ENCODE measurements at regions not wholly inside any gene's neighbourhood (a gene's known extent, or its start where the extent isn't known, plus 50 kb on each side); places are given as distances from the start of the nearest gene placed in this dataset.
"Not testable (repeated sequence)": the region's sequence is repeated elsewhere in the genome, so short reads cannot be mapped to it uniquely, and the experiment has no call there.

DNA sequence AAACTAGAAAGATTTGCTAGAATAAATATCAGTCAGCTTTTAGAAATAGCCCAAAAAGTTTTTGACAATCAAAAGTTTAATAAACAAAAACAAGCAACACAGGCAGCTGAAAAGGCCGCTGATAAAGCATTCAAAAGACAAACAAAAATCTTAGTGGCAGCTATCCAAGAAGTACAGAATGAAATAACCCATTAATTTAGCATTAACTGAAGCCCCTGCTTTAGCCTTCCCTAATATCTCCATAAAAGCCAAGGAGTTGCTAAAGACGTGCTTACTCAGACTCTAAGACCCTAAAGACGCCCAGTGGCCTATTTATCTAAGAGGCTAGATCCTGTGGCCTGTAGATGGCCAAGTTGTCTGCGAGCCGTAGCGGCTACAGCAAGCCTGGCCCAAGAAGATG lies 123.5 kb upstream of the DEFB108B start:
- H3K4me3 ChIP-seq; DNase-seq; H3K36me3 ChIP-seq; H3K4me1 ChIP-seq; H3K9me3 ChIP-seq (replicated peaks); H3K27me3 ChIP-seq; H3K27ac ChIP-seq: not testable (repeated sequence)

GRCh38 chr11:71710171-71710671 lies 122.8 kb upstream of the DEFB108B start:
- not testable (repeated sequence) for H3K4me3 ChIP-seq; H3K27ac ChIP-seq; H3K36me3 ChIP-seq; H3K27me3 ChIP-seq; H3K9me3 ChIP-seq (replicated peaks); H3K4me1 ChIP-seq
- peak in 1 of 2 experiments; percentile 19 for DNase-seq

DNA sequence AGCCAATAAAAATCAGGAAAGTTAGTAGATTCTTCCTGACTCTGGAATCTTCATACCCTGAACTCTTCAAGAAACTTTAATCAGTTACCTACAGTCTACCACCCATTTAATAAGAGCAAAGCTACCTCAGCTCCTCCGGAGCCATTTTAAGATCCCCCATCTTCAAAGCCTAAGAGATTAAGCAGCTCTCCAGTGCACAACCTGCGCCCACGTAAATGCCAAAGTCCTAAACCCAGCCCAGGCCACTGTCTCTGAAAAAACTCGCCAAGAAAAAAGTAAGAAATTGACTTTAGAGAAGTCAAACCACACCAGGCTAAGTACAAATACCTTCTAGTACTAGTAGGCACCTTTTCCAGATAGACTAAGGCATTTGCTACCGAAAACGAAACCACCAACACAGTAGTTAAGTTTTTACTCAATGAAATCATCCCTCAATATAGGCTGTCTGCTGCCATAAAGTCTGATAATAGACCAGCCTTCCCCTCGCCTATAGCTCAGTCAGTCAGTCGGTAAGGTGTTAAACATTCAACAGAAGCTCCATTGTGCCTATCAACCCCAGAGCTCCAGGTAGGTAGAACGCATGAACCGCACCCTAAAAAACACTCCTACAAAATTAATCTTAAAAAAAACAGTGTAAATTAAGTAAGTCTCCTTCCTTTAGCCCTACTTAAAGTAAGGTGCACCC lies 122.2 kb upstream of the DEFB108B start:
- DNase-seq; H3K4me1 ChIP-seq; H3K27ac ChIP-seq; H3K36me3 ChIP-seq; H3K9me3 ChIP-seq (replicated peaks); H3K27me3 ChIP-seq; H3K4me3 ChIP-seq: not testable (repeated sequence)

DNA sequence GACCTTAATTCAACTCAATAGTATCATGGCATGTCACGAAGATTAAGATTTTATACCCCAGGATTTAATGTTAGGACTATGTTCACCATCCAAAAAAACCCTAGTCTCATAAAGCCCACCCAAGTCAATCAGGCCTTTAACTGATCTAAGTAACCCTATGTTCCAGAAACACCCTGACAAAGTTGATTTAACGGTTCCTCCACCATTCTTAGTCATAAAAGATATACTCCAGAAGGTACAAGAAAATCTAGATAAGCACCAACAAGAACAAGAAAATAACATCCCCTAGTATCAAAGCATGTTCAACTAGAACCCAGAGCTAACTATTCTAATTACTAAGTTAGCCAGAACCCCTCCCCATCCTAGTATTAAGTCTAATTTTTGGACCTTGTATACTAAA lies 120.7 kb upstream of the DEFB108B start:
- H3K27ac ChIP-seq; H3K4me3 ChIP-seq; DNase-seq; H3K4me1 ChIP-seq; H3K9me3 ChIP-seq (replicated peaks); H3K36me3 ChIP-seq; H3K27me3 ChIP-seq: not testable (repeated sequence)

GRCh38 chr11:71712846-71713245 lies 120.2 kb upstream of the DEFB108B start:
- H3K27ac ChIP-seq; H3K36me3 ChIP-seq; H3K9me3 ChIP-seq (replicated peaks); H3K4me1 ChIP-seq; H3K4me3 ChIP-seq; H3K27me3 ChIP-seq; DNase-seq: not testable (repeated sequence)

DNA sequence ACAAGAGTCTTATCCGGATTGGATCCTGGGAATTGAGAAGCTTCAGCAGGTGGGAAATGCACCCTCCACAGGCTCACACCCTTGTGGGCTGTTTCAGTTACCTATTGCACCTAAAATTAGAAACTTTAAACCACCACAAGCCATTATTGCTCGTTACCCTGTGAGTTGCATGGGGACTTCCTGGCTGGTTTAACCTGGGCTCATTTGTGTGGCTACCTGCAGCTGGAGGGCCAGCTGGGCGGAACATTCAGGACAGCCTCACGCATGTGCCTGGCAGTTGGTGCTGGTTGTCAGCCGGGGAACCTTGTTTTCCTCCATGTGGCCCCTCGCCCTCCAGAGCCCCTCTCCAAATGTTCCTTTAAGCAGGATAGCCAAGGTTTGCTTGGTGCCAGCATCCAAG lies 118.5 kb upstream of the DEFB108B start:
- H3K9me3 ChIP-seq (replicated peaks); H3K27ac ChIP-seq; DNase-seq; H3K4me1 ChIP-seq; H3K4me3 ChIP-seq; H3K36me3 ChIP-seq; H3K27me3 ChIP-seq: not testable (repeated sequence)

GRCh38 chr11:71721840-71722239 lies 111.2 kb upstream of the DEFB108B start:
- H3K4me3 ChIP-seq; H3K4me1 ChIP-seq; H3K9me3 ChIP-seq (replicated peaks); H3K27me3 ChIP-seq; H3K36me3 ChIP-seq; H3K27ac ChIP-seq: not testable (repeated sequence)
- DNase-seq, result peak; percentile 70 to 79

- not testable (repeated sequence) for DNase-seq; H3K27ac ChIP-seq; H3K36me3 ChIP-seq; H3K4me3 ChIP-seq; H3K27me3 ChIP-seq; H3K9me3 ChIP-seq (replicated peaks); H3K4me1 ChIP-seq
Observed at GRCh38 chr11:71723991-71724390, 109.0 kb upstream of the DEFB108B start.

GRCh38 chr11:71730748-71731147 lies 102.3 kb upstream of the DEFB108B start:
- H3K36me3 ChIP-seq; H3K9me3 ChIP-seq (replicated peaks): not testable (repeated sequence)

GRCh38 chr11:71734368-71734767 lies 98.6 kb upstream of the DEFB108B start:
- H3K4me1 ChIP-seq; H3K9me3 ChIP-seq (replicated peaks); H3K27me3 ChIP-seq; H3K27ac ChIP-seq; H3K36me3 ChIP-seq; H3K4me3 ChIP-seq: not testable (repeated sequence)
- DNase-seq, result peak in 1 of 2 experiments; percentile 4

More at GRCh38 chr11:71730748-71731147, 102.3 kb upstream of the DEFB108B start:
- not testable (repeated sequence) for H3K27me3 ChIP-seq, DNase-seq, H3K4me3 ChIP-seq, H3K4me1 ChIP-seq, H3K27ac ChIP-seq

DNA sequence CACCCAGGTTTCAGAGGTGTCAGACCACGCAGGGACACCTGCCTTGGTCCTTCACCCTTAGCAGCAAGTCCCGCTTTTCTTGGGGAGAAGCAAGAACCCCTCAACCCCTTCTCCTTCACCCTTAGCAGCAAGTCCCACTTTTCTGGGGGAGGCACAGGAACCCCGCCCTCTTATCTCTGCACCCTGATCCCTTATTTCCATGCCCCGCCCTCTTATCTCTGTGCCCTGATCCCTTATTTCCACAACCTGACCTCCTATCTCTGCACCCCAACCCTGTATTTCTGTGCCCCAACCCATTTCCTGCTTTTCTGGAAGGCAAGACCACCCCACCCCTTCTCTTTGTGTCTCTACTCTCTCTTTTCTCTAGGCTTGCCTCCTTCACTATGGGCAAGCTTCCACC lies 94.7 kb upstream of the DEFB108B start:
- not testable (repeated sequence) for H3K36me3 ChIP-seq; H3K9me3 ChIP-seq (replicated peaks); H3K4me1 ChIP-seq; DNase-seq; H3K27me3 ChIP-seq; H3K27ac ChIP-seq; H3K4me3 ChIP-seq

DNA sequence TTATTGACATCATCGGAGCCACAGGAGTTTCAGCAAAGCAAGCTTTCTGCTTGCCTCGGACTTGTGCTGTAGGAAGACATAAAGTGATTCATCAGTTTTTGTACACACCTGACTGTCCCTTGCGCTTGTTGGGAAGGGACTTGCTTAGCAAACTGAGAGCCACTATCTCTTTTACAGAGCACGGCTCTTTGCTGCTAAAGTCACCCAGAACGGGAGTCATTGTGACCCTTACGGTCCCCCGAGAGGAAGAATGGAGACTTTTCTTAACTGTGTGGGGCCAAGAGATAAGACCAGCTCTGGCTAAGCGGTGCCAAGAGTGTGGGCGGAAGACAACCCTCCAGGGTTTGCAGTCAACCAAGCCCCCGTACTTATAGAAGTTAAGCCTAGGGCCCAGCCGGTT lies 89.6 kb upstream of the DEFB108B start:
- not testable (repeated sequence) for H3K9me3 ChIP-seq (replicated peaks); DNase-seq; H3K36me3 ChIP-seq; H3K4me1 ChIP-seq; H3K4me3 ChIP-seq; H3K27ac ChIP-seq; H3K27me3 ChIP-seq

GRCh38 chr11:71745656-71746055 lies 87.3 kb upstream of the DEFB108B start:
- H3K4me3 ChIP-seq; H3K36me3 ChIP-seq; H3K27ac ChIP-seq; H3K9me3 ChIP-seq (replicated peaks); DNase-seq; H3K27me3 ChIP-seq; H3K4me1 ChIP-seq: not testable (repeated sequence)

GRCh38 chr11:71746263-71746662 lies 86.7 kb upstream of the DEFB108B start:
- not testable (repeated sequence) for H3K4me3 ChIP-seq; H3K27me3 ChIP-seq; H3K9me3 ChIP-seq (replicated peaks); H3K27ac ChIP-seq; H3K36me3 ChIP-seq; DNase-seq; H3K4me1 ChIP-seq

DNA sequence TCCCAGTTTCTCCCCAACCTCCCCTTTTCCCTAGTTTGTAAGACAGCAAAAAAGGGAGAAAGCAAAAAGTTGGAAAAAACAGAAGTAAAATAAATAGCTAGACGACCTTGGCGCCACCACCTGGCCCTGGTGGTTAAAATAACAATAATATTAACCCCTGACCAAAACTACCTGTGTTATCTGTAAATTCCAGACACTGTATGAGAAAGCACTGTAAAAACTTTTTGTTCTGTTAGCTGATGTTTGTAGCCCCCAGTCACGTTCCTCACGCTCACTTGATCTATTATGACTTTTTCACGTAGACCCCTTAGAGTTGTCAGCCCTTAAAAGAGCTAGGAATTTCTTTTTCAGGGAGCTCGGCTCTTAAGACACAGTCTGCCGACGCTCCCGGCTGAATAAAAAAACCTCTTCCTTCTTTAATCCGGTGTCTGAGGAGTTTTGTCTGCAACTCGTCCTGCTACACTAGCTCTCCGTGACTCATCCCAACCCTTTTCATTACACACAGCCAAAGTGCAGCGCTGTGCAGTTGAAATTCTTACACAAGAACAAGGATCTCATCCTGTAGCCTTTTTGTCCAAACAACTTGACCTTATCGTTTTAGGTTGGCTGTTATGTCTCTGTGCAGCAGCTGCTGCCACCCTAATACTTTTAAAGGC lies 83.9 kb upstream of the DEFB108B start:
- not testable (repeated sequence) for H3K27ac ChIP-seq; H3K4me1 ChIP-seq; H3K36me3 ChIP-seq; H3K9me3 ChIP-seq (replicated peaks); H3K27me3 ChIP-seq; H3K4me3 ChIP-seq; DNase-seq

DNA sequence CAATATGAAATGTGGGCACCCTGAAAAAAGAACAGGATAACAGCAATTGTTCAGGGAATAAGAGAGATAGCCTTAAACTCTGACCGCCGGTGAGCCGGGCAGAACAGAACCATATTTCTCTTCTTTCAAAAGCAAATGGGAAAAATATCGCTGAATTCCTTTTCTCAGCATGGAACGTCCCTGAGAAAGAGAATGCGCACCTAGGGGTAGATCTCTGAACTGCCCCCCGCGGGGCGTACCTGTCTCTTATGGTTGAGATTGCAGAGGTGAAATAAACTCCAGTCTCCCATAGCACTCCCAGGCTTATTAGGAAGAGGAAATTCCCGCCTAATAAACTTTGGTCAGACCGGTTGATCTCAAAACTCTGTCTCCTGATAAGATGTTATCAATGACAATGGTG lies 82.1 kb upstream of the DEFB108B start:
- not testable (repeated sequence) for DNase-seq; H3K27ac ChIP-seq; H3K27me3 ChIP-seq; H3K4me1 ChIP-seq; H3K36me3 ChIP-seq; H3K9me3 ChIP-seq (replicated peaks); H3K4me3 ChIP-seq

Data from SJCRH30 (cell line).